ENCODE measurements at regions not wholly inside any gene's neighbourhood (a gene's known extent, or its start where the extent isn't known, plus 50 kb on each side); places are given as distances from the start of the nearest gene placed in this dataset.

DNA sequence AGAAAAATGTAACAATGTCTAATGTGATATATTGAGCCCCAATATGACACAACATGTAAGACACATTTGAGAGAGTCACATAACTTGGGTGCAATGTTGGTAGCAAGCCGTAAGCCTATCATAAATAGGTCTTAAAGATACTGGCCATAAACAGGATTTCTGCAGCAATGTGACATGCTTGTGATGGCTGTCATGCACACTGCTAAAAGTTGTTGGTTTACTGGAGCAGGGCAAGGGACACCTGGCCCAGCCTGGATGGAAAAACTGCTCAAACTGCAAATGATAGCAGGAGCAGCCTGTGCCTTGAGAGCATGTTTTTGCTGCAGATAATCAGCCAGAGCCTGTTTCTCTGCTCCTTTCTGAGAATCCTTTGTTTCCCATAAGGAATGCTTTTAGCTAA lies 136.7 kb upstream of the ZNF91 start:
- no peak for DNase-seq

DNA sequence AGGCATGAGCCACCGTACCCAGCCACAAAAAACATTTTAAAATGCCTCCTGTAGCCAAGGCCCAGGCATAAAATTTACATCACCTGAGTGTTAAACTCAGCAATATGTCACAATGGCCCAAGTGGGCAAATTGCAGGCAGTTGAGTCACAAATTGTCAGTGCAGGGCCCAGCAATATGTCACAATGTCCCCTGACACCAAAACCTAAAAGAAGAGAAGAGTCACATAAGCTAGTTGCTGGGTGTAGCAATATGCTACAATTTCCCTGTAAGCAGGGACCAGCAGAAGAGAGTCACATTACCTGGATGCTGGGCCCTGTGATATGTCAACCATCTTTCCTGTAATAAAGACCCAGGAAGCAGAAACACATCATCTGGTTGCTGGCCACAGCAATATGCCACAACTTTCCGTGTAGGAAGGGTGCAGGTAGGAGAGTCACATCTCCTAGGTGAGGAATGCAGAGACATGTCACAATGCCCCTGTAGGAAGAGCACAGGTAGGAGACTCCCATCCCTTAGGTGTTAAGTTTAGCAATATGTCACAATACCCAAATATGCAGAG lies 136.0 kb upstream of the ZNF91 start:
- DNase-seq, result no peak

GRCh38 chr19:23528376-23528775 lies 133.1 kb upstream of the ZNF91 start:
- DNase-seq, result no peak

GRCh38 chr19:23527797-23528196 lies 132.5 kb upstream of the ZNF91 start:
- DNase-seq, result no peak

DNA sequence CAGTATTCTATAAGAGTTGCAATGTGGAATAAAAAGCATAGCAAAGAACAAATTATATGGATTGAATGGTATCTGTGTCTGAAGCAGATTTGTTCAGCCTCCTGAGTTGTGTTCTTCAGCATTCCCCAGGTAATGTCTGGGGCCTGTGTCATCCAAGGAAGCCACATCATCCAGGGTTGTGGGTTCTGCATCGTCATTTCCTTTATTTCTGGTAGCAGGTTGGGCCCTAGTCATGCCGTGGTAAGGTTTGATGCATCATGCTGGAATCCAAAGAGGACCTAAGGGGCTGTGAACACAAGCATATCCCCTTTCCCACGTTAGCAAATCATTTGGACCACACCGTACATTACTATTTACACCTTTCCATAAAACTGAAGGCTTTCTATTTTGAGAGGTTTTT lies 131.0 kb upstream of the ZNF91 start:
- DNase-seq, result no peak

DNA sequence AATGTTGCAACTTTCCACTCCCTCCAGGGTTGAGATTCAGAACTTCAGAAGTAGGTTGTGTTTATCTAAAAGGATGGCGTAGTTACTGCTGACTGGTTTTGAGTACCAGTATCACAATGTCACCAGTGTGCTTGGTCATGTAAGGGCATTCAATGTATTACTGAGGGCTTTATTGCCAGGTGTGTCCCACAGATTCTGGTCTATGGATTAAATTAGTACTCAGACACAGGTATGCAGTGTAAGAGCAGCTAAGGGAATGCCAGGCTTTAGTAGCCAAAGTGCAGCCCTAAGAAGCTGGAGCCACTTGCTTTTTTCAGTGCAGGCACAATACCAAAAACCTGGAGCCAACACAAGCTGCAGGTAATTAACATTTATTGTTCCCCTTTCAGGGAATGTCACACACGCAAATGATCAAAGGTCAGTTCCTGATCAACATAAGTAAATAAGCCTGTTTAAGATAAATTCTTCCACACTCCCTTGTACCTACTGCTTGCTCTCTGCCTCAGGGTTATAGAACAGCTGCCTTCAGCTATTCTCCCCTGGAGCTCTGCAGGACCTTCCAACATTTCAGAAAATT lies 130.1 kb upstream of the ZNF91 start:
- DNase-seq, result peak; percentile 26

GRCh38 chr19:23523863-23524262 lies 128.6 kb upstream of the ZNF91 start:
- no peak for DNase-seq

GRCh38 chr19:23522431-23522830 lies 127.2 kb upstream of the ZNF91 start:
- DNase-seq, result no peak

- no peak for DNase-seq
Measured at GRCh38 chr19:23521471-23521870, 126.2 kb upstream of the ZNF91 start.

GRCh38 chr19:23520441-23520840 lies 125.2 kb upstream of the ZNF91 start:
- DNase-seq, result no peak

DNA sequence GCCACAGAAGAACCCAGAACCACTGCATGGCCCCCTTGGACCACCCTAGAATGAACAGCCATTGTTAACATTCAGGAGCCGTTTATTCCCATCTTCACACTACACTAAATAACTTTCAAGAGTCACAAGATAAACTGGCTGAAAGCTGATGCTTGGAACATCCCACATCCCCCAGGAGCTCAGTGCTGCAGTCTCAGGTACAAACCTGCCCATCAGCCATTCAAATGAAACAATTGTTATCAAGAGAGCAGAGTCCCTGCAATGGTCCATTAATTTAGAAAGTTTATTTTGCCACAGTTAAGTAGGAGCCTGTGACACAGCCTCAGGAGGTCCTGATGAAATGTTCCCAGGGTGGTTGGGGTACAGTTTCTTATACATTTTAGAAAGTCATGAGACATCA lies 123.8 kb upstream of the ZNF91 start:
- no peak for DNase-seq

GRCh38 chr19:23516266-23516665 lies 121.0 kb upstream of the ZNF91 start:
- no peak for DNase-seq

GRCh38 chr19:23515551-23515950 lies 120.3 kb upstream of the ZNF91 start:
- no peak for DNase-seq

- DNase-seq, result no peak
Measured at GRCh38 chr19:23512151-23512925, 117.1 kb upstream of the ZNF91 start.

DNA sequence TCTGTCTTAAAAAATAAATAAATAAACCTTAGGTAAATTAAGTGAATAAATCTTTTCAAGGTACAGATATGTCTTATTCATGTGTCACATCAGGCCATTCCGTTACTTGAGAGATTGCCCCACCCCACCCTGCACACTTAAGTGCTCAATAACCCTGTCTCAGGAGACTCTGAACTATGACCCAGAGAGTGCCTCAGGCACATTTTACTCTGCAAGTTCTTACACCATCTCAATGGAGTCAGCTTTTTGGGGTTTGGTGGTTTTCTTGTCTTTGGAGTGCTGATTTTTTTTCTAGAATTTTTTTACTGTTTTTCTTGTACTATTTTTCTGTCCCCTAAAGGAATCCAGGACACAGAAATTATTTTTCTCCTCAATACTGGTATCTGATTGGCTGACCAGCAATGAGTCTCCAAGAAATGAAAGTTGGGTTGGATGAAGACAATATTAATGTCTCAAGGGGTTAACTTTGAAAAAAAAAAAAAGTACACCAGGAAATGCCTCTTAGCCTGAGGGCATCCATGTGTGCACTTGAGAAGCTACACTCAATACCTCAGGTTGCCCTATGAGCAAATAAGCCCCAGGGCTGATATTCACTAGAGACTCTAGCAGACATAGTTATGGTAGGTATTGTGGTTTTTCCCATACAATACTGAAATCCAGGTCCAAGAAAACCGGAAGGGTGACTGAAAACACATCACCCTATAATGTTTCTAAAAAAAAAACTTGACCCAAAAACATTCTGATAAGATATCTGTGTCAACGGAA lies 114.6 kb upstream of the ZNF91 start:
- DNase-seq, result no peak

DNA sequence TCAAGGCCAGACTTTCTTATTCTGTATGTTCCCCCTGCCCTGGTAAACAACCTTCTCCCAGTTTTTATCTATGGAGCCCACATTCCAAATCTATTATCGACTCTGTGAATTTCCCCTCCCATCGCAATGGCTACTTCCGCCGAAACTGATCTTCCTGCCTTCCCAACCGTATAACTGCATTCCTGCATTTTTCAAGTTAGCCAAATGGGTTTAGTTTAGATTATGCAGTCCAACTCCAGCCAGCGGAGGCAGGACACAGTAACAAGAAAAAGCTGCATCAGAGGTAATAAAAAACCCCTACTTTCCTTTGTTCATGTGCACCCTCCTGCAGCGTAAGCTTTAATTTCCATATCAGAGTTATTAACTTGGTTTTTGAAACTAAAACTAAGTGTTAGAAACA lies 112.2 kb upstream of the ZNF91 start:
- no peak for DNase-seq

- no peak for DNase-seq
Measured at GRCh38 chr19:23505738-23506137, 110.5 kb upstream of the ZNF91 start.

- no peak for DNase-seq
Measured at GRCh38 chr19:23482829-23483228, 87.6 kb upstream of the ZNF91 start.

- no peak for DNase-seq
Measured at GRCh38 chr19:23481043-23481442, 85.8 kb upstream of the ZNF91 start.

- DNase-seq, result no peak
Measured at GRCh38 chr19:23475477-23475876, 80.2 kb upstream of the ZNF91 start.

- no peak for DNase-seq
Measured at GRCh38 chr19:23474761-23475160, 79.5 kb upstream of the ZNF91 start.

GRCh38 chr19:23474172-23474571 lies 78.9 kb upstream of the ZNF91 start:
- no peak for DNase-seq

DNA sequence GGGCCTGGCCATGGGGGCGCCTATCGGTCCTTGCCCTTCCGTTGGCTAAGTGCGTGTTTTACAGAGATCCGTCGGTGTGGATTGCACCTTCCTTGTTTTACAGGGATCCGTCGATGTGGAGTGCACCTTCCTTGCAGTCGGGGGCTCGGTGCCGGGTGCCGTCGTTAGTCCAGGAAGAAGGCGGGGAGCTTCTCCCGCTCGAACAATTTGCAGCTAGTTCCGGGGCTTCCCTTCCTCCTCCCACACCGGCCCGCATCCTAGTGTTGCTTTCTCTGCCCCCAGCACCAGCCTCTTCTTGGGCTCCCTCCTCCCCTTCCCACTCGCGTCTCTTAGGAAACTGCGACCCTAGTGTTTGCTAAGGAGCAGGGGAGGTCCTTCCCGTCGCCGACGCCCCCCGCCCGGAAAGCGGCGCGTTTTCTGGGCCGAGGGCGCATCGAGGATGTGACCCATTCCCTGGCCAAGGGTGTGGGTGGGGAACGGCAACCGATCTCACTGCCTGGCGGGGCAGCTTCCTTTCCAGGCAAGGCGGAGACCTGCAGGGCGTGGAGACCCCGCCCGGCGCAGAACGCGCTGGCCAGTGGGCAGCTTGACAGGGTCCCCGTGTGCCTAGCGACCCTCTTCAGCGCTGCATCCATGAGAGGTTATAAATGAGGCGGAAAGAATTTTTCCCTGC lies 75.7 kb upstream of the ZNF91 start:
- DNase-seq, result no peak
